ENCODE measurements at regions not wholly inside any gene's neighbourhood (a gene's known extent, or its start where the extent isn't known, plus 50 kb on each side); places are given as distances from the start of the nearest gene placed in this dataset.
"Not testable (repeated sequence)": the region's sequence is repeated elsewhere in the genome, so short reads cannot be mapped to it uniquely, and the experiment has no call there.

- DNase-seq (ENCODE audit: low read depth in 4 of 4, low spot score in 2 of 4): no peak
These were observed 653.1 kb downstream of the EFNA5 start for GRCh38 chr5:107017616-107018015.

GRCh38 chr5:107012371-107012770, 658.4 kb downstream of the EFNA5 start:
- no peak for DNase-seq (ENCODE audit: low read depth in 4 of 4, low spot score in 2 of 4)

GRCh38 chr5:107011605-107012004, 659.1 kb downstream of the EFNA5 start:
- no peak for DNase-seq (ENCODE audit: low read depth in 4 of 4, low spot score in 2 of 4)

- DNase-seq (ENCODE audit: low read depth in 4 of 4, low spot score in 2 of 4): no peak
These were observed 660.7 kb downstream of the EFNA5 start for GRCh38 chr5:107010060-107010459.

- no peak for DNase-seq (ENCODE audit: low read depth in 4 of 4, low spot score in 2 of 4)
These were observed 665.1 kb downstream of the EFNA5 start for GRCh38 chr5:107005653-107006052.

GRCh38 chr5:107005161-107005560, 665.6 kb downstream of the EFNA5 start:
- DNase-seq (ENCODE audit: low read depth in 4 of 4, low spot score in 2 of 4): no peak

GRCh38 chr5:107002115-107002514, 668.6 kb downstream of the EFNA5 start:
- no peak for DNase-seq (ENCODE audit: low read depth in 4 of 4, low spot score in 2 of 4)

- DNase-seq (ENCODE audit: low read depth in 4 of 4, low spot score in 2 of 4): not testable (repeated sequence)
These were observed 671.2 kb downstream of the EFNA5 start for GRCh38 chr5:106999506-106999905.

- no peak for DNase-seq (ENCODE audit: low read depth in 4 of 4, low spot score in 2 of 4)
These were observed 684.7 kb downstream of the EFNA5 start for GRCh38 chr5:106986006-106986405.

GRCh38 chr5:106985174-106985573, 685.6 kb downstream of the EFNA5 start:
- DNase-seq (ENCODE audit: low read depth in 4 of 4, low spot score in 2 of 4): no peak

- not testable (repeated sequence) for DNase-seq (ENCODE audit: low read depth in 4 of 4, low spot score in 2 of 4)
These were observed 691.6 kb downstream of the EFNA5 start for GRCh38 chr5:106979178-106979577.

GRCh38 chr5:106978582-106979165, 692.1 kb downstream of the EFNA5 start:
- DNase-seq (ENCODE audit: low read depth in 4 of 4, low spot score in 2 of 4): not testable (repeated sequence)

- no peak for DNase-seq (ENCODE audit: low read depth in 4 of 4, low spot score in 2 of 4)
These were observed 694.4 kb downstream of the EFNA5 start for GRCh38 chr5:106976363-106976762.

- DNase-seq (ENCODE audit: low read depth in 4 of 4, low spot score in 2 of 4): no peak
These were observed 696.5 kb downstream of the EFNA5 start for GRCh38 chr5:106974272-106974671.

GRCh38 chr5:106966686-106967315, 703.9 kb downstream of the EFNA5 start:
- DNase-seq (ENCODE audit: low read depth in 4 of 4, low spot score in 2 of 4): no peak

GRCh38 chr5:106964132-106964531, 706.6 kb downstream of the EFNA5 start:
- no peak for DNase-seq (ENCODE audit: low read depth in 4 of 4, low spot score in 2 of 4)

- no peak for DNase-seq (ENCODE audit: low read depth in 4 of 4, low spot score in 2 of 4)
These were observed 707.1 kb downstream of the EFNA5 start for GRCh38 chr5:106963630-106964029.

GRCh38 chr5:106962464-106963230, 708.1 kb downstream of the EFNA5 start:
- DNase-seq (ENCODE audit: low read depth in 4 of 4, low spot score in 2 of 4): no peak

GRCh38 chr5:106959387-106959786, 711.4 kb downstream of the EFNA5 start:
- no peak for DNase-seq (ENCODE audit: low read depth in 4 of 4, low spot score in 2 of 4)

GRCh38 chr5:106957336-106957735, 713.4 kb downstream of the EFNA5 start:
- no peak for DNase-seq (ENCODE audit: low read depth in 4 of 4, low spot score in 2 of 4)

GRCh38 chr5:106956886-106957285, 713.9 kb downstream of the EFNA5 start:
- DNase-seq (ENCODE audit: low read depth in 4 of 4, low spot score in 2 of 4): no peak

GRCh38 chr5:106956187-106956586, 714.5 kb downstream of the EFNA5 start:
- no peak for DNase-seq (ENCODE audit: low read depth in 4 of 4, low spot score in 2 of 4)

Measured in left renal cortex interstitium (tissue), 4 donors.